GM18907 (cell line): ENCODE measurements at regions not wholly inside any gene's neighbourhood (a gene's known extent, or its start where the extent isn't known, plus 50 kb on each side); places are given as distances from the start of the nearest gene placed in this dataset.

Experiments used
- ATAC-seq: cut with Tn5 transposase; IDR thresholded peaks from one replicate; pipeline ENCODE4 v1.9.1; 2021; ENCODE audit warnings: mild to moderate bottlenecking, moderate library complexity; ENCODE audit not compliant: unreplicated experiment

- no peak for ATAC-seq
Observed at GRCh38 chr18:39872651-39873050, 2082.4 kb upstream of the PIK3C3 start.

- ATAC-seq: no peak
Observed at GRCh38 chr18:39871961-39872360, 2083.1 kb upstream of the PIK3C3 start.

- no peak for ATAC-seq
Observed at GRCh38 chr18:39870591-39870990, 2084.4 kb upstream of the PIK3C3 start.

GRCh38 chr18:39863916-39864315, 2091.1 kb upstream of the PIK3C3 start:
- ATAC-seq: no peak

GRCh38 chr18:39862341-39862740, 2092.7 kb upstream of the PIK3C3 start:
- no peak for ATAC-seq

DNA sequence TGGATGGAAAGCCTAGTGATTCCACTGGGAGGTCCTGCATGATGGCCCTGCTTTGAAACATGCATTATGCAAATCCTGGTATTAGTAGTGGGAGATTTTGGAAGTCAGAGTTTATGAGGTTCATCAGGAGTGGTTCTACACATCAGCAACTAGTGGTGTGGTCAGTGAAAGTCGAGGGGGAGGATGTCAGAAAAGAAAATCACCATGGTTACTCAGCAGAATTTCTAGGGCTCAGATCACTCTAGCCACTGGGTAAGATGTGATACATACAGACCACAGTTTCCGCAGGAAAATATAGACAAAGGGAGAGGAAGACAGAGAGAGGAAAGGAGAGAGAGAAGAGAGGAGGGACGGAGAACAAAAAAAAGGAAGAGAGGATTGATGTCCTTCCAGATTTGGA, 2100.7 kb upstream of the PIK3C3 start:
- ATAC-seq: no peak

- no peak for ATAC-seq
Observed at GRCh38 chr18:39846265-39846664, 2108.8 kb upstream of the PIK3C3 start.

DNA sequence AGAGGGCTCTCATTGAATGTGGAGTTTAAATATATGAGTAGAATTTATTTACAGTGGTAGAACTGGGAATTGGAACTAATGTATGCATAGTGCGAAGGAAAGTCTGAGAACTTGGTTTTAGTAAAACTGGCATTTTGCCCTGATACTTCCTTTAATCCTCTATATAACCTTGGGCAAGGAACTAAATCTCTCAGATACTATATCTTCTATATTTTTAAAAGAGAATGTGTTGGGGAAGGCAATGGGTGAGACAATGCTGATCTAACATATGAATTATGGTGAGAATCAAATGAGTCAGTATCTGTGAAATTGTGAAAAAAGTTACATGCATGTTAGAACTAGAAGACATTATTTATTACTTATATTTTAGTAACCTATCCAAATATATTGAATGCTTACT, 2109.4 kb upstream of the PIK3C3 start:
- ATAC-seq: no peak

DNA sequence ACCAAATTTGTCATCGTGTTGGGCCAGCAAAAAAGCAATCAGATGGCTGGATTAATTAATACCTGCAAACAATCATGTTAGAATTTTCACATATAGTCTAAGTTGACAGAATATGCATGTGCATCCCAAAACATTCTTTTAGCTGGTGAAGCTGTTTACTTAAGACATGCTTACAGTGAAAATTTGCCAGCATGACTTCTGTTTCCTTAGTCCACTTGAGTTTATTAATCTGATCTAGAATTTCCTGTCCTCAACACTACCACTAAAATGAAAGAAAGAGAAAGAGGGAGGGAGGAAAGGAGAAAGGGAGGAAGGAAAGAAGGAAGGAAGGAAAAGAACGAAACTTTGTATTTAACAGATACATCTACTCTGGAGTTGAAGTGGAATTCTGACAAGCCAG, 2109.9 kb upstream of the PIK3C3 start:
- no peak for ATAC-seq

- ATAC-seq: no peak
Observed at GRCh38 chr18:39843546-39843945, 2111.5 kb upstream of the PIK3C3 start.

GRCh38 chr18:39842366-39842914, 2112.6 kb upstream of the PIK3C3 start:
- no peak for ATAC-seq

DNA sequence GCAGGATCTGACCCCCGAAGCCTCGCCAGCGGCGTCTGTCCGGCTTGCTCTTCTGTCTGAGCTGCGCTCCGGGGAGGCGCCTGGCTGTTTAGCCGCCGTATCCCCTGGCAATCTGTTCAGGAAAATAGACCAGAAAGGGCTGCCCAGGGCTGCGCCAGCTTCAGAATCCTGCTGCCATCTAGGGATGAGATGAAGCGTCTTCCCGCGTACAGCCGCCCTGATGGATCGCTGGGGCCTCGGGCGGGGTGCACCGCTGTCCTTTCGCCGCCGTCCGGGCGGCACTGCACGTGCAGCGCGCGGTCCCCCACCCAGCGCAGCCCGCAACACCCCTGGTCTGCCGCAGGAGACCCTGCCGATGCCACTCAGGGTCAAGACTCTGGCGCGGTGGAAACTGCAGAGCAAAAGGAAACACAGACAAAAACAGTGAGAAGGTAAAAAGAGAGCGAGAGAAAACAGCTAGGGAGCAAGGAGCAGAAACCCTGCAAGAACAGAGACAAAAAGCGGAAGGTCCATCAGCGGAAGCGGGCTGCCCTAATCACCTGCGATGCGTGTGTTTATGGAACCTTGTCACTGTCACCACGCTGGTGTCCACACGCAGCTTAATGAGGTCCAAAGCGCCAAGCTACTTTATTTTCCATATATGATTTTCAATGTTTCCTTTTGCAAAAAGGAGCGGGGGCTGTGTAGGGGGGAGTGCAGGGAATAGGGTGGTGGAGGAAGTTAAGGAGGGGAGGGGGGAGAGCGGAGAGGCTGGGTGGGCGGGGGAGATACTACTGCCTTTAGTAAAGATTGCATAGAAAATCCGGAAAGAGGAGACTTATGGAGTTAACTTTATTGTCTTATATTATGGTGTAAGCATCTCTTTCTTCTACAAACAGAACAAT, 2113.3 kb upstream of the PIK3C3 start:
- ATAC-seq: no peak

DNA sequence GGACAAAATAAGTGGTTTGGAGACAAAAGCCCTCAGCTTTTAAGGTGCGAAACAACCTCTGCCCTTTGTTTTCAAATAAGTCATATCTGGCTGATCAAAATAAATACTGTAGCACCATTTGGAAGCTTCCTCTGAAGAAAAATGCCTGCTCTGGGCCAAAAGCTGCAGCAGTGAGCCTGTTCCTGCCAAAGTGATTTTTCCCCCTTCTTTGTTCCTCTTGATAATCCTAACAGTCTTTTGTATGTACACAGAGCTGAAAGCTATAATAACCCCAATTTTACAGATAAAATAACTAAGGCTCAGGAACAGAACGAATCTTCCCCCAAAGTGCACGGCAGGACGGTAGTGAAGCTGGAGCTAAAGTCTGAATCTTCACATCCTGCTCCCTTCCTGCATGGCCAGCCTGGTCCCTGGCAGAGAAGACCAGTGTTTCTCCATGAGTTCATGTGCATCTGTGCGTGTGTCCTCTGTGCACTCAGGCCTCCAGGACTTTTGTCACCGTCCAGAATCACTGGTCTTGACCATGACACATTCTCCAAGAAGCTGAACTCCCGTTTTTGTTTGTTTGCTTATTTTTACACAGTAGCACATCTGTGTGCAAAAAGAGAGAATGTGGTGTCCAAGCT, 2114.1 kb upstream of the PIK3C3 start:
- no peak for ATAC-seq

GRCh38 chr18:39840406-39840805, 2114.6 kb upstream of the PIK3C3 start:
- ATAC-seq: no peak

GRCh38 chr18:39839782-39840181, 2115.3 kb upstream of the PIK3C3 start:
- ATAC-seq: no peak

DNA sequence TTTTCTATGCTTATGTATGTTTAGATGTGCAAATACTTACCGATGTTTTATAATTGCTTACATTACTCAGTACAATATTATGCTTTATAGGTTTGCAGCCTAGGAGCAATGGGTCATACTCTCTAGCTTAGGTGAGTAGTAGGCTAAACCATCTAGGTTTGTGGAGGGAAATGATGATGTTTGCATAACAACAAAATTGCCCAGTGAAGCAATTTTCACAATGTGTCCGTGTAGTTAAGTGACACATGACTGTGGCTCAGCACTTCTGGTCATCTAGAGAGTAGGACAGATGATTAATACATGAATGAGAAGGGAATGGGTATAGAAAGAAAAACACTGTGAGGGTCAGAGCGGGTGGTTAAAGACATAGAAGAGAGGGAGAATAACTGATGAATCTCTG, 2116.2 kb upstream of the PIK3C3 start:
- ATAC-seq: no peak

DNA sequence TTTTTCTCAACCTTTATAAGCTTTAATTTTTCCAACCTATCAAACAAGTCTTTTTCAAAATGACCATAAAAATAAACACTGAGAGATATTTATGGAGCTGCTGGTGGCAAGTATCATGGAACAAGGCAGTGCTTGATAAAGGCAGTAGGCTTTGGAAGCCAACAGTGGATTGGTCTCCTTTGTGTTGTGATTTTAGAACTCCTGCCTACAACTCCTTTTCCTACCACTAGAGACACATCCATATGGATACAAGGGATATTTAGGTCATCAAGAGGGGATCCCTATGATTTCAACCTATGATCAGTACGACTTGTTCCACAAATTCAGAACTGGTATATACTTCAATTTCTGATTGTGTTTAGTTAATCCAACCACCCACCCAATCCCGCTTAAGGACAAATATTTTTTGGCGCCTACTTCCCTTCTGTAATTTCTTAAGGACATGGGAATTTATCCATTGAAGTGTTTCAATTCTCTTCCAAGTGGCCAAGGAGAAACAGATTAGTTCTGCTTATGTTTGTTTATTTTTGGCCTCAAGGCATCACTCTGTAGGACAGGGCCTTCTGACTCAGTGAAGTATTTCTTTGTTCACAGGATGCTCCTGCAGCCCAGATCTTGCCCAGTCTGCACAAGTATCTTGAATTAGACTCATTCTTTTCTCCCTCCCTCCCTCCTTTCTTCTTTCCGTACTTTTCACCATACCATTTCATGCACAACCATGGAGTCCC, 2119.6 kb upstream of the PIK3C3 start:
- no peak for ATAC-seq

GRCh38 chr18:39834636-39835035, 2120.4 kb upstream of the PIK3C3 start:
- ATAC-seq: no peak

GRCh38 chr18:39825485-39826150, 2129.4 kb upstream of the PIK3C3 start:
- ATAC-seq: no peak

DNA sequence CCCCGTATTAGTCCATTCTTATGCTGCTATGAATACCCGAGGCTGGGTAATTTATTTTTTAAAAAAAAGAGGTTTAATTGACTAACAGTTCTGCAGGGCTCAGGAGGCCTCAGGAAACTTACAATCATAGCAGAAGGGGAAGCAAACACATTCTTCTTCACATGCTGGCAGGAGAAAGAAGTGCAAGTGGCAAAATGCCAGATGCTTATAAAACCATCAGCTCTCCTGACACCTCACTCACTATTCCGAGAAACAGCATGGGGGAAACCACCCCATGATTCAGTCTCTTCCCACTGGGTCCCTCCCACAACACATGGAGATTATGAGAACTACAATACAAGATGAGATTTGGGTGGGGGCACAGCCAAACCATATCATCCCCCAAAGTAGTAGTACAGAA, 2148.5 kb upstream of the PIK3C3 start:
- ATAC-seq: no peak

DNA sequence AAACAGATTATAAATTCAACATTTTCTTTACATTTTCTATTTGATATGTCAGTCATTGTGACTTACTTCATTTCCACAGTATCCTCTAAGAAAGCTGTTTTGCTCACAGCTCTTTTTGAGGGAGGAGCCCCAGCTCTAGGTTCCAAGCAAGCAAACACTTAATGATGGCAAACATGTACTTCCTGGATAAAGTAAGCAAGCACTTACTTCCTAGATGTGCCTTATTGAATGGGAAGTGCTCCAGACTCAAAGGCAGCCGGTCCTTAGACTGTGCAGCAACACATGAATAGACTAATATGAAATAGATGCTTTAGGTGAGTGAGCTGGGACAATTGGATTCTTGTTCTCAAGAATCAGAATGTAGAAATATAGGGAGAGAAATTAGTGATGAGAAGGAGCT, 2149.8 kb upstream of the PIK3C3 start:
- ATAC-seq: no peak
